GM12873 (cell line): ENCODE measurements at regions not wholly inside any gene's neighbourhood (a gene's known extent, or its start where the extent isn't known, plus 50 kb on each side); places are given as distances from the start of the nearest gene placed in this dataset.

Source experiments
- TF ChIP-seq, protein P1 (sequence below): IDR thresholded peaks from 2 replicates; pipeline ENCODE4 v1.5.1; 2012; ENCODE audit warnings: low read depth, mild to moderate bottlenecking, moderate library complexity, low read length, control low read depth; ENCODE audit not compliant: insufficient read depth; ENCODE audit errors: missing control alignments

DNA sequence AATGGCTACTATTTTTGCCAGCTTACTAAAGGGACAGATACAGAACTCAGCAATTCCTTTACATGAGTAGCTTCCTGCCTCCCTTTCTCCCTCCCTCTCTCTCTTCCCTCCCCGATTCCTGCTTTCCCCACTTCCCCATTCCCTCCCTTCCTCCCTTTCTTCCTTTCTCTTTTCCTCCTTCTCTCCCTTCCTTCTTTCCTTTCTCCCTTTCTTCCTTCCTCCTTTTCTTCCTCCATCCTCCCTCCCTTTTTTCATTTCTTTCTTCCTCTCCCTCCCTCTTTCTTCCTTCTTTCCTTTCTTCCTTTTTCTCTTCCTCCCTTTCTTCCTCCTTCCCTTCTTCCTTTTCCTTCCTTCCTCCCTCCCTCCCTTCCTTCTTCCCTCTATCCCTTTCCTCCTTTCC lies 178.1 kb downstream of the RNF144B start:
- TF ChIP-seq, protein P1, sequence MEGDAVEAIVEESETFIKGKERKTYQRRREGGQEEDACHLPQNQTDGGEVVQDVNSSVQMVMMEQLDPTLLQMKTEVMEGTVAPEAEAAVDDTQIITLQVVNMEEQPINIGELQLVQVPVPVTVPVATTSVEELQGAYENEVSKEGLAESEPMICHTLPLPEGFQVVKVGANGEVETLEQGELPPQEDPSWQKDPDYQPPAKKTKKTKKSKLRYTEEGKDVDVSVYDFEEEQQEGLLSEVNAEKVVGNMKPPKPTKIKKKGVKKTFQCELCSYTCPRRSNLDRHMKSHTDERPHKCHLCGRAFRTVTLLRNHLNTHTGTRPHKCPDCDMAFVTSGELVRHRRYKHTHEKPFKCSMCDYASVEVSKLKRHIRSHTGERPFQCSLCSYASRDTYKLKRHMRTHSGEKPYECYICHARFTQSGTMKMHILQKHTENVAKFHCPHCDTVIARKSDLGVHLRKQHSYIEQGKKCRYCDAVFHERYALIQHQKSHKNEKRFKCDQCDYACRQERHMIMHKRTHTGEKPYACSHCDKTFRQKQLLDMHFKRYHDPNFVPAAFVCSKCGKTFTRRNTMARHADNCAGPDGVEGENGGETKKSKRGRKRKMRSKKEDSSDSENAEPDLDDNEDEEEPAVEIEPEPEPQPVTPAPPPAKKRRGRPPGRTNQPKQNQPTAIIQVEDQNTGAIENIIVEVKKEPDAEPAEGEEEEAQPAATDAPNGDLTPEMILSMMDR, result no peak

DNA sequence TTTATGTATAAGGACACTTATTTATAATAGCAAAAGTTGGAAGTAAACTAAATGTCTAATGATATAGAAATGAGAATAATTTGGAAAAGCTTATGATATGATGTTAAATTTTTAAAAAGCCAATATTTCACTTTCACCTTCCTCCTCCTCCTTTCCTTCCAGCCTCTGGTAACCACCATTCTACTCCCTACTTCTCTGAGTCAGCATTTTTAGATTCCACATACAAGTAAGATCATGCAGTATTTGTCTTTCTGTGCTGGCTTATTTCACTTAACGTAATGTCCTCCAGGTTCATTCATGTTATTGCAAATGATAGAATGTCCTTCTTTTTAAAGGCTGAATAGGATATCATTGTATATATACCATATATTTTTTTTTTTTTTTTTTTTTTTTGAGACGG lies 180.2 kb downstream of the RNF144B start:
- TF ChIP-seq, protein P1, result no peak

DNA sequence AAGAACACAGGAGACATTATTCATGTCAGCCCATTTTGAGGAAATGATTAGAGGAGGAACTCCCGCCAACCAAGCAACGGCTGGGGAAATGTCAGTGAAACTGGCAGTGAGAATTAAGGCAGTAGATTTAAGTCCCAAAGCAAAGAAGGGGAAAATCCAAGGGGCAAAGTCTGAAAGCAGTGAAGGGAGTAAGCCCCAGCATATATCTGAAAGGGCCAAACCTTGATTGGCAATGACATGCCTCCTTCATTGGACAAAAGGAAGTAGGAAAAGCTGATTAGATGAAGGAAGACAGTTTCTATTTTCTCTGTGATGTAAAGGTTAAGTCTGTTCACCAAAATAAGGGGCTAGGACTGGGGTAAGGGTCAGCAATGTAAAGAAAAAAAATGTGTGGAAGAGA lies 190.3 kb downstream of the RNF144B start:
- TF ChIP-seq, protein P1, result no peak

DNA sequence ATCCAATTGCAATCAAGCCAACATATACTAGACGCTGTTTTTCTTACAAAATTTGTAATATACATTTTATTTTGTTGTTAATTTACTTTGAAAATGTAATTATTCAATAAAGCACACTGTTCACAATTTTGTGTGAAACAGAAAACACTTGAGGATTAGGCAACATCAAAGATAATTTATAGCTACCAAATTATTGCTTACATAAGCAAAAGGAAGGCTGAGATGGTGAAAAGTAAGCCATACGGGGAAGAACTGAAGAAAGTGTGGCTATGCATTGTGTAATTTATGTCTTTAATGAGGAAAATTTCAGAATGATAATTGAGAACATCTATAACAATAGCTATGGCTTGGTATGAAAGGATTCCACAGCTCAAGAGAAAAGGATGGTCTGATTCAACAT lies 192.0 kb downstream of the RNF144B start:
- TF ChIP-seq, protein P1, result no peak

DNA sequence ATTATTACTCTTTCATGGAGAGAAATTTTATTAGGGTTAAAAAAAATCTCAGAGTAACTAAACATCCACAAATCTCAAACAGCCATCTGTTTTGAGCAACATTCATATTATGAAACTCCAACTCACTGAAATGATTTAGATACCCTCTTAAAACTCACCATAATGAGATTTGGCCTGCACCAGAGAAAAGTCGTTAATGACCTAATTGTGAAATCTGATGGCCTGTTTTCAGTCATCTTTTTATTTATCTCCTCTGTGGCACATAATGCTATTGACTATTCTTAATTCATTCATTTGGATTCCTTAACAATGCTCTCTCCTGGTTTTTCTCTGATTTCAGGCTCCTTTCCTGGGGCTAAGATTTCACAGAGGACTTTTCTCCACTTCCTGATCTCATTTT lies 192.7 kb downstream of the RNF144B start:
- TF ChIP-seq, protein P1, result no peak

DNA sequence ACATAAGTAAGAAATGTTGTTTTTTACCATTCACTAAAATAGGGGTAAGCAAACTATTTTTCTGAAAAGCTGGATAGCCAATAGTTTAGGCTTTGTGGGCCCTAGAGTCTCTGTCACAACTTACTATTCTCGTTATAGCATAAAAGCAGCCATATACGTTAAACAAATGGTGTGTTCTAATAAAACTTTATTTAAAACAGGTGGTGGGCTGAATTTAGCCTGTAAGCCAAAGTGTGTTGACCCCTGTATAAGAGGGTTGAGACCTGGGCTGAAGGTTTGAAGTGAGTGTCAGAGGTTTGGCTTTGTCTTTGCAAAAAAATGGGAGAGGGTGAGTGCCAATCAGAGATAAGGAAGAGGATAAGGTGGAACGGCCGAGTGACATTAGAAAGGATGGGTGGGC lies 197.2 kb downstream of the RNF144B start:
- TF ChIP-seq, protein P1, result no peak

DNA sequence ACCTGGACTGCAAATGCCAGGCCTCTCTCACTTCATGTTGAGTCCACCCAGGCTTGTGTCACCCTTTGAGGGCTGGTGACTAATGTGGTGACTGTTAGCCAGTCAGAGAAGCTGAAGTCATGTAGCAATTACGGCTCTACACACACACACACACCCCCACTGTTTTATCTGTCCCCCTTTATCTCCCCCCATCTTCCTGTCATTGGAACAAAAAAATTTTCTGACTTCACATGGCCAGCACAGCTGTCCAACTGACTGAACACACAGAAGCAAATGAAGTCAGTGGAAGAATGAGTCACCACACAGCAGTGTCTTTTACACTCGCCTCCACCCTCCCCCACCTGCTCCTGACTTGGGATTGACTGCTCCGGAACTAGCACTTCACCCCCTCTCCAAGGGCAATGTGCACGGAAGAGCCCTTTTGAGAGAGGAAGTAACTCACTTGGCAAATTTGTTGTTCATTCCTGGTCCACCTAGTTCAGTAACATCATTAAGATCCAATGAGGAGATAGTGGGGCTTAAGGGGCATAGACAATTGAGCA lies 198.0 kb downstream of the RNF144B start:
- TF ChIP-seq, protein P1, result no peak
